H9 (cell line): ENCODE measurements at regions not wholly inside any gene's neighbourhood (a gene's known extent, or its start where the extent isn't known, plus 50 kb on each side); places are given as distances from the start of the nearest gene placed in this dataset.

Experiments
- DNase-seq: peaks from one replicate; pipeline ENCODE4 v3.0.0-alpha.2; 2017
- H2AFZ ChIP-seq: one replicate; pipeline ENCODE4 v1.6.1; 2013; ENCODE audit warnings: mild to moderate bottlenecking, low read length, control low read depth, moderate library complexity
- H2AK5ac ChIP-seq: 2 replicates; pipeline ENCODE4 v1.6.1; 2013; ENCODE audit warnings: low read length, control low read depth, mixed read lengths; ENCODE audit not compliant: insufficient read length
- H2BK120ac ChIP-seq: one replicate; pipeline ENCODE4 v1.6.1; 2013; ENCODE audit warnings: low read depth, mild to moderate bottlenecking, low read length, control low read depth, inconsistent platforms; ENCODE audit not compliant: poor library complexity, severe bottlenecking
- H2BK12ac ChIP-seq: 2 replicates; pipeline ENCODE4 v1.6.1; 2013; ENCODE audit warnings: low read length, control low read depth, mixed read lengths, low read depth; ENCODE audit not compliant: insufficient read length
- H2BK15ac ChIP-seq: 2 replicates; pipeline ENCODE4 v1.6.1; 2013; ENCODE audit warnings: low read depth, low read length, control low read depth
- H2BK20ac ChIP-seq: one replicate; pipeline ENCODE4 v1.6.1; 2013; ENCODE audit warnings: low read depth, mild to moderate bottlenecking, low read length, control low read depth, inconsistent platforms; ENCODE audit not compliant: poor library complexity, severe bottlenecking
- H2BK5ac ChIP-seq: 2 replicates; pipeline ENCODE4 v1.6.1; 2013; ENCODE audit warnings: low read length, control low read depth, mixed read lengths; ENCODE audit not compliant: insufficient read length
- H3K14ac ChIP-seq: 2 replicates; pipeline ENCODE4 v1.6.1; 2013; ENCODE audit warnings: low read length, control low read depth; ENCODE audit not compliant: insufficient read depth
- H3K18ac ChIP-seq: 2 replicates; pipeline ENCODE4 v1.6.1; 2013; ENCODE audit warnings: low read depth, mild to moderate bottlenecking, mixed read lengths, low read length, control low read depth; ENCODE audit not compliant: insufficient read length
- H3K23ac ChIP-seq: 2 replicates; pipeline ENCODE4 v1.6.1; 2013; ENCODE audit warnings: low read length, control low read depth, mixed read lengths, low read depth; ENCODE audit not compliant: insufficient read length
- H3K23me2 ChIP-seq: 2 replicates; pipeline ENCODE4 v1.6.1; 2013; ENCODE audit warnings: low read depth, mild to moderate bottlenecking, mixed read lengths, low read length, control low read depth; ENCODE audit not compliant: insufficient read length, poor library complexity, severe bottlenecking
- H3K27ac ChIP-seq: 2 replicates; pipeline ENCODE4 v1.5.1; 2013; ENCODE audit warnings: low read length, control low read depth, mixed read lengths, low read depth; ENCODE audit not compliant: insufficient read length
- H3K27me3 ChIP-seq: 2 replicates; pipeline ENCODE4 v1.6.1; 2013; ENCODE audit warnings: low read length, control low read depth, inconsistent platforms; ENCODE audit not compliant: insufficient read depth
- H3K4ac ChIP-seq: 2 replicates; pipeline ENCODE4 v1.6.1; 2013; ENCODE audit warnings: low read depth, mild to moderate bottlenecking, control low read depth, inconsistent platforms, low read length, moderate library complexity
- H3K4me1 ChIP-seq: 2 replicates; pipeline ENCODE4 v1.6.1; 2013; ENCODE audit warnings: low read length, control low read depth, inconsistent platforms; ENCODE audit not compliant: insufficient read depth
- H3K4me2 ChIP-seq: 2 replicates; pipeline ENCODE4 v1.6.1; 2013; ENCODE audit warnings: low read length, control low read depth, mixed read lengths; ENCODE audit not compliant: insufficient read length, insufficient read depth
- H3K56ac ChIP-seq: 2 replicates; pipeline ENCODE4 v1.6.1; 2013; ENCODE audit warnings: low read depth, mild to moderate bottlenecking, mixed read lengths, low read length, control low read depth; ENCODE audit not compliant: insufficient read length
- H3K79me1 ChIP-seq: 2 replicates; pipeline ENCODE4 v1.6.1; 2013; ENCODE audit warnings: low read depth, mild to moderate bottlenecking, moderate library complexity, low read length, control low read depth, inconsistent platforms; ENCODE audit not compliant: insufficient read depth, poor library complexity, severe bottlenecking
- H3K79me2 ChIP-seq: 2 replicates; pipeline ENCODE4 v1.6.1; 2013; ENCODE audit warnings: low read length, control low read depth, inconsistent platforms; ENCODE audit not compliant: insufficient read depth
- H3K9ac ChIP-seq: 2 replicates; pipeline ENCODE4 v1.6.1; 2013; ENCODE audit warnings: low read length, control low read depth, mixed read lengths; ENCODE audit not compliant: insufficient read length; ENCODE audit errors: extremely low read depth
- H3K9me3 ChIP-seq: one replicate; pipeline ENCODE4 v1.6.1; 2013; ENCODE audit warnings: low read depth, low read length, inconsistent platforms; ENCODE audit not compliant: control insufficient read depth
- H3T11ph ChIP-seq: one replicate; pipeline ENCODE4 v1.6.1; 2013; ENCODE audit warnings: mild to moderate bottlenecking, low read length, control low read depth, inconsistent platforms
- H4K20me1 ChIP-seq: one replicate; pipeline ENCODE4 v1.6.1; 2013; ENCODE audit not compliant: control insufficient read depth, insufficient read length, insufficient read depth
- H4K5ac ChIP-seq: 2 replicates; pipeline ENCODE4 v1.6.1; 2013; ENCODE audit warnings: low read depth, mild to moderate bottlenecking, mixed read lengths, low read length, control low read depth; ENCODE audit not compliant: insufficient read length
- H4K8ac ChIP-seq: replicated peaks from 2 replicates; pipeline ENCODE4 v1.6.1; 2013; ENCODE audit warnings: low read length, control low read depth, mixed read lengths, low read depth; ENCODE audit not compliant: insufficient read length
- H4K91ac ChIP-seq: 2 replicates; pipeline ENCODE4 v1.6.1; 2013; ENCODE audit warnings: low read depth, mild to moderate bottlenecking, moderate library complexity, mixed read lengths, low read length, control low read depth; ENCODE audit not compliant: insufficient read length
- H3K27ac Mint-ChIP-seq, 3 experiments: 2 replicates in 2 of 3; 3 replicates in 1 of 3; pipeline ENCODE4 v1.8.0; 2020 to 2021; ENCODE audit warnings: mixed read lengths in 3 of 3, mild to moderate bottlenecking in 1 of 3, moderate library complexity in 1 of 3
- H3K27me3 Mint-ChIP-seq: 2 replicates; pipeline ENCODE4 v1.8.0; 2021; ENCODE audit warnings: low read depth, mild to moderate bottlenecking, moderate library complexity, mixed read lengths
- H3K36me3 Mint-ChIP-seq, 3 experiments: 2 replicates in 2 of 3; 3 replicates in 1 of 3; pipeline ENCODE4 v1.8.0; 2020 to 2021; ENCODE audit warnings: low read depth in 3 of 3, mixed read lengths in 3 of 3; ENCODE audit not compliant: insufficient read depth in 1 of 3
- H3K4me1 Mint-ChIP-seq, 2 experiments: 2 replicates each; pipeline ENCODE4 v1.8.0; 2020; ENCODE audit warnings: mixed read lengths in 2 of 2
- H3K4me3 Mint-ChIP-seq, 2 experiments: 2 replicates in 1 of 2; 3 replicates in 1 of 2; pipeline ENCODE4 v1.8.0; 2020 to 2021; ENCODE audit warnings: mild to moderate bottlenecking in 2 of 2, mixed read lengths in 2 of 2, moderate library complexity in 1 of 2
- H3K9me3 Mint-ChIP-seq, 2 experiments: 2 replicates in 1 of 2; 3 replicates in 1 of 2; pipeline ENCODE4 v1.8.0; 2020; ENCODE audit warnings: mild to moderate bottlenecking in 2 of 2, mixed read lengths in 2 of 2, moderate library complexity in 1 of 2
- CTCF ChIP-seq: fragments of 200-600 bp; sonication (generic); conservative IDR thresholded peaks from 3 replicates; pipeline ENCODE4 v1.8.0; 2021; ENCODE audit warnings: antibody characterized with exemption, mild to moderate bottlenecking
- WGBS: extraction: QIAGEN DNeasy Blood & Tissue Kit; methylation state at CpG from one replicate; pipeline ENCODE4 v1.1.7; 2013; ENCODE audit warnings: missing lambda C conversion rate, low lambda C conversion rate, mixed read lengths; ENCODE audit not compliant: insufficient read length; ENCODE audit errors: extremely low coverage; 5-methylcytosine and 5-hydroxymethylcytosine counted together

- Histone ChIP-seq H2BK12ac (no peak overlapping the region), H3K4me1 (no peaks in the 10 kb centered on the region), H2AFZ (no peak overlapping the region), H2BK5ac (no peak overlapping the region), H3K4me2 (no peak overlapping the region), H3K79me1 (no peaks in the 10 kb centered on the region), H3K18ac (no peak overlapping the region), H2BK120ac (no peak overlapping the region), H3K4ac (no peak overlapping the region), H2BK20ac (no peak overlapping the region), H4K91ac (no peak overlapping the region), H3K23me2 (no peaks in the 10 kb centered on the region), H2AK5ac (no peak overlapping the region), H3K79me2 (no peaks in the 10 kb centered on the region), H3K56ac (no peak overlapping the region), H3K14ac (no peak overlapping the region), H3K27me3 (peaks cover 4% of the 10 kb centered on the region; the same call in 1 of the 2 replicates), H4K8ac (no peak overlapping the region), H4K20me1 (no peaks in the 10 kb centered on the region), H2BK15ac (no peak overlapping the region), H3K27ac (no peak overlapping the region), H4K5ac (no peak overlapping the region), H3K9ac (no peak overlapping the region), H3T11ph (no peak overlapping the region), H3K9me3 (no peaks in the 10 kb centered on the region), H3K23ac (no peak overlapping the region)
- H3K9me3 Mint-ChIP-seq = no peaks in the 10 kb centered on the region; a peak in 1 of 5 replicates
- no peak for DNase-seq
- H3K27me3 Mint-ChIP-seq = peaks cover 20% of the 10 kb centered on the region
- no peak overlapping the region for H3K27ac Mint-ChIP-seq
- H3K4me1 Mint-ChIP-seq = peaks cover 0 to 12% of the 10 kb centered on the region in 2 experiments; a peak in 3 of 4 replicates
- no peak overlapping the region for H3K4me3 Mint-ChIP-seq
- H3K36me3 Mint-ChIP-seq = no peaks in the 10 kb centered on the region
- WGBS = no CpG with 5 or more reads among the region's 3 CpGs
- TF ChIP-seq CTCF = no peak
Measured at GRCh38 chr19:32219392-32219791, 126.0 kb upstream of the ZNF507 start.
